GM12878 (cell line): ENCODE measurements at regions not wholly inside any gene's neighbourhood (a gene's known extent, or its start where the extent isn't known, plus 50 kb on each side); places are given as distances from the start of the nearest gene placed in this dataset.

Source experiments
- ATF2 ChIP-seq: IDR thresholded peaks from 2 replicates; pipeline ENCODE4 v1.6.1; 2012; ENCODE audit warnings: low read length, inconsistent platforms
- ATF7 ChIP-seq: fragments of 450-650 bp; IDR thresholded peaks from 2 replicates; pipeline ENCODE4 v1.6.1; 2016; ENCODE audit warnings: low read depth, mild to moderate bottlenecking
- CEBPB ChIP-seq, 2 experiments: fragments of 150-350 bp in 1 of 2; IDR thresholded peaks; 2 replicates each; pipeline ENCODE4 v1.6.1; 2012 to 2014; ENCODE audit warnings: low read depth in 2 of 2, low read length in 2 of 2, borderline replicate concordance in 1 of 2, inconsistent platforms in 1 of 2
- CREB1 ChIP-seq: IDR thresholded peaks from 2 replicates; pipeline ENCODE4 v1.6.1; 2012; ENCODE audit warnings: low read depth, mild to moderate bottlenecking, inconsistent platforms
- E2F4 ChIP-seq: IDR thresholded peaks from 2 replicates; pipeline ENCODE4 v1.6.1; 2012; ENCODE audit warnings: low read depth, low read length, improper control_type of control experiment
- FOS ChIP-seq: IDR thresholded peaks from 3 replicates; pipeline ENCODE4 v1.6.1; 2011; ENCODE audit warnings: borderline replicate concordance; ENCODE audit not compliant: insufficient read length; ENCODE audit errors: extremely low read depth
- PRDM15 ChIP-seq: fragments of 450-650 bp; formaldehyde crosslinking; IDR thresholded peaks from 2 replicates; pipeline ENCODE4 v1.4.0; 2020; ENCODE audit warnings: mild to moderate bottlenecking, moderate library complexity

- TF ChIP-seq E2F4, result no peak
- TF ChIP-seq CREB1, result no peak
- TF ChIP-seq CEBPB (IDR thresholded peaks at IDR 0.05; ENCODE audit: borderline replicate concordance in 1 of 2, low read depth in 2 of 2, low read length in 2 of 2), result no peak
- TF ChIP-seq PRDM15, result no peak
- no peak for TF ChIP-seq ATF7
- TF ChIP-seq ATF2, result no peak
- TF ChIP-seq FOS, result no peak
These were observed 80.9 kb upstream of the TYRP1 start (continued) for GRCh38 chr9:12612211-12612770.
